Peyer's patch (tissue), 4 donors: ENCODE measurements at regions not wholly inside any gene's neighbourhood (a gene's known extent, or its start where the extent isn't known, plus 50 kb on each side); places are given as distances from the start of the nearest gene placed in this dataset.

Source experiments
- DNase-seq, 3 donors: peaks; one replicate each; pipeline ENCODE4 v3.0.0-alpha.2; 2017 to 2019
- H3K27ac ChIP-seq, 4 donors: fragments of 200-600 bp; sonication (generic); one replicate each; pipeline ENCODE4 v1.5.1; 2016 to 2019
- H3K27me3 ChIP-seq, 2 donors: fragments of 200-600 bp; sonication (generic); one replicate each; pipeline ENCODE4 v1.5.1; 2019
- H3K36me3 ChIP-seq, 3 donors: fragments of 200-600 bp; sonication (generic); one replicate each; pipeline ENCODE4 v1.5.1; 2016 to 2019
- H3K4me1 ChIP-seq, 4 donors: fragments of 200-600 bp; sonication (generic); one replicate each; pipeline ENCODE4 v1.5.1; 2016 to 2019
- H3K4me3 ChIP-seq, 4 donors: fragments of 200-600 bp; sonication (generic); 1 replicate in 3 of 4; 2 replicates in 1 of 4; pipeline ENCODE4 v1.5.1; 2016 to 2019; ENCODE audit warnings: mild to moderate bottlenecking in 1 of 4
- H3K9me3 ChIP-seq, 4 donors: fragments of 200-600 bp; sonication (generic); one replicate each; pipeline ENCODE4 v1.5.1; 2016 to 2019; ENCODE audit warnings: mild to moderate bottlenecking in 1 of 4
- CTCF ChIP-seq, 6 experiments: fragments of 450-650 bp in 4 of 6; fragments of 200-600 bp in 2 of 6; sonication (generic) in 1 of 6; IDR thresholded peaks; one replicate each; pipeline ENCODE4 v1.5.1; 2017 to 2019; ENCODE audit warnings: antibody characterized with exemption in 6 of 6, mild to moderate bottlenecking in 3 of 6, moderate library complexity in 1 of 6
- POLR2A ChIP-seq, 2 donors: fragments of 450-650 bp; IDR thresholded peaks; one replicate each; pipeline ENCODE4 v1.5.1; 2017; ENCODE audit warnings: antibody characterized with exemption in 2 of 2, mild to moderate bottlenecking in 2 of 2, moderate library complexity in 2 of 2

DNA sequence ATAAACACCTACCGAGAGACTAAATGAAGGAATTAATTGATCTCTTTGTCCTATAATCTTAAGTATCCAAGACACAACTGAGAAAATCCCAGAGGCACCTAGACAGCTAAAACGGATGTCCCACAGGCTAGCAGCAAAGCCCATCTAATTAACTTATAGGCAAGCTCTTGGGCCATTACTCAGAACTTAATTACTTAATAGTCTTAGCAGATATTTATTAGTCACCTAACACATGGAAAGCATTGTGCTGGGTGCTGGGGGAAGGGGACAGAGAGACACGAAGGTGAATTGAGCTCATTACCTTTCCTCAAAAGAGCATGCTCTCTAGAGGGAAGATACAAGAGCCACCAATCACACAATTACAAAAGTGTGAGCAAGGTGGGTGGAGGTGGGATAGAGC lies 189.8 kb upstream of the PROK2 start:
- H3K9me3 ChIP-seq, result no peaks in the 10 kb centered on the region
- no peak overlapping the region for H3K27ac ChIP-seq
- H3K27me3 ChIP-seq, result no peaks in the 10 kb centered on the region
- no peak overlapping the region for H3K4me3 ChIP-seq
- H3K4me1 ChIP-seq, result peaks cover 0 to 9% (median 2%) of the 10 kb centered on the region in 4 donors
- DNase-seq, result no peak
- TF ChIP-seq CTCF (IDR thresholded peaks at IDR 0.05) (no peak), POLR2A (IDR thresholded peaks at IDR 0.05) (no peak)
- no peaks in the 10 kb centered on the region for H3K36me3 ChIP-seq

- no peaks in the 10 kb centered on the region for H3K36me3 ChIP-seq
- no peaks in the 10 kb centered on the region for H3K27me3 ChIP-seq
- no peak for DNase-seq
- H3K9me3 ChIP-seq, result no peaks in the 10 kb centered on the region
- H3K4me3 ChIP-seq, result no peak overlapping the region
- no peak for TF ChIP-seq CTCF (IDR thresholded peaks at IDR 0.05)
- TF ChIP-seq POLR2A (IDR thresholded peaks at IDR 0.05), result no peak
- peaks cover 0 to 4% (median under 1%) of the 10 kb centered on the region in 4 donors for H3K4me1 ChIP-seq
- H3K27ac ChIP-seq, result no peak overlapping the region
These were observed 188.5 kb upstream of the PROK2 start for GRCh38 chr3:71973274-71974030.

GRCh38 chr3:71972031-71972430 lies 187.1 kb upstream of the PROK2 start:
- H3K9me3 ChIP-seq, result no peaks in the 10 kb centered on the region
- no peak overlapping the region for H3K27ac ChIP-seq
- no peaks in the 10 kb centered on the region for H3K27me3 ChIP-seq
- DNase-seq, result no peak
- H3K4me1 ChIP-seq, result no peaks in the 10 kb centered on the region
- no peaks in the 10 kb centered on the region for H3K36me3 ChIP-seq
- no peak overlapping the region for H3K4me3 ChIP-seq
- TF ChIP-seq POLR2A (IDR thresholded peaks at IDR 0.05) (no peak), CTCF (IDR thresholded peaks at IDR 0.05) (no peak)

- TF ChIP-seq CTCF (IDR thresholded peaks at IDR 0.05) (no peak), POLR2A (IDR thresholded peaks at IDR 0.05) (no peak)
- Histone ChIP-seq H3K4me3 (no peak overlapping the region), H3K36me3 (no peaks in the 10 kb centered on the region), H3K27me3 (no peaks in the 10 kb centered on the region), H3K4me1 (no peaks in the 10 kb centered on the region), H3K9me3 (no peaks in the 10 kb centered on the region), H3K27ac (no peak overlapping the region)
- DNase-seq, result no peak
These were observed 183.6 kb upstream of the PROK2 start for GRCh38 chr3:71968544-71968943.

DNA sequence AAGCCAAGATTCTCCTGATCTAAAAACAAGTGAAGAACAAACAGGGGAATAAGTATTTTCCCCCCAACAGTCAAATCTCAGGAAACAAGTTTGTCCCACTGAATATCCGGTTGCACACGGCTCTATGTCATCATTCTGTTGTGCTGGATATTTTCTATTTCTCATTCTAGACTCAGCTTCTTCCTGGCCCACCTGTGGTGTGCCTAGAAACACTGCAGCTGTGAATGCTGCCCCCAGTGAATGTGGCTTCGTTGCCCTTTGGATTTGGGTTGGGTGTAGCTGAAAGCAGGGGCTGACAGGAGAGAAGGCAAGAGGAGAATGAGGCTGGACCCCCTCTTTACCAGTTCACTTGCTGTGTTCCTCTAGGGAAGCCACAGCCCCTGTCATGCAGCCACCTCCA lies 181.2 kb upstream of the PROK2 start:
- Histone ChIP-seq H3K27ac (no peak overlapping the region), H3K27me3 (no peaks in the 10 kb centered on the region), H3K4me1 (no peaks in the 10 kb centered on the region), H3K4me3 (no peak overlapping the region), H3K9me3 (no peaks in the 10 kb centered on the region), H3K36me3 (no peaks in the 10 kb centered on the region)
- no peak for TF ChIP-seq CTCF (IDR thresholded peaks at IDR 0.05)
- TF ChIP-seq POLR2A (IDR thresholded peaks at IDR 0.05), result no peak
- no peak for DNase-seq
